Germinal center (tissue), 1 donor: ENCODE measurements at regions not wholly inside any gene's neighbourhood (a gene's known extent, or its start where the extent isn't known, plus 50 kb on each side); places are given as distances from the start of the nearest gene placed in this dataset.

Source experiments
- DNase-seq: peaks from one replicate; pipeline ENCODE4 v3.0.0; 2012; ENCODE audit warnings: mixed read lengths, low spot score

DNA sequence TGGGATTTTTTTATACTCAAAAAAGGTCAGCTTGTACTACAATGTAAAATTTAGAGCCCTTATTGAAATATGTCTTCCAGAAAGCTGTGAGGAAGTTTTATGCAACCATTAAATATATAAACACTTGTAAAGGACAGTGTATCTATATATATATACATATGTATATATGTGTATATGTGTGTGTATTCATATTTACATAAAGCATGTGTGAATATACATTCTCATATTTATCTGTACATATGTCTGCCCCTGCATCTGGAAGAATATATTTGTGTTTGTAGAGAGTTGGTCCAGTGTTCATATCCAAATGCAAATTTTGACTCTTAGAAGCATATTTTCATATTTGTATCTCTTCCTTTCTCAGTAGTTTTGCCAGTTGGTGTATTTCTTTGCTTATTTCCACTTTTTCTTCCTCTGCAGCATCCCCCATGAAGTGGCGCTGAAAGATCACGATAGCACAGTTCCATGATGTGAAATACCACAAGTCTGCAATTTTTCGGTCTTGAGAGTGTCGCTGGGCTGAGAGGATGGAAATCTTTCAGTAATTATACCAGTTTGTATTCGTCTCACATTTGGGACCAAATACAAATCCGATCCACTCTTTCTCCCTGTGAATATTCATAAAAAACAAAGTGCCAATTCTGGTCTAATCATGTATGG, 311.7 kb upstream of the DPH6 start:
- no peak for DNase-seq

DNA sequence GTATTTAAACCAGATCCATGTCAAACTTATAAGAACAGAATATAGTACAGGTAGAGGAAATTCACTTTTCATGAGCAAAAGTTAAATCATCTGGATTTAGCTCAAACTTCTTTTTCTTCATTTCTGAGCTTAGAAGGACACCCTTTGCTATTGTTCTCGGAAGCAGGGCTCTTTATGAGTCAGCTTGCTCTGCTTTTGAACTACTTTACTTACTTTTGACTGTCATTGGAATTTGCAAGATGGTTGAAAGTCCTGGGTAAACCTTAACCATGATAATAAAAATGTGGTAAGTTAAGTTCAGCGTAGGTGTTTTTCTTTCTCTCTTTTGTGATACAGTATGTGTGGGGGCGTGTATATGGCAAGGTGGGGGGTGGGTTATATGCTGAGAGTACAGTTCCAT, 312.7 kb upstream of the DPH6 start:
- DNase-seq: no peak

DNA sequence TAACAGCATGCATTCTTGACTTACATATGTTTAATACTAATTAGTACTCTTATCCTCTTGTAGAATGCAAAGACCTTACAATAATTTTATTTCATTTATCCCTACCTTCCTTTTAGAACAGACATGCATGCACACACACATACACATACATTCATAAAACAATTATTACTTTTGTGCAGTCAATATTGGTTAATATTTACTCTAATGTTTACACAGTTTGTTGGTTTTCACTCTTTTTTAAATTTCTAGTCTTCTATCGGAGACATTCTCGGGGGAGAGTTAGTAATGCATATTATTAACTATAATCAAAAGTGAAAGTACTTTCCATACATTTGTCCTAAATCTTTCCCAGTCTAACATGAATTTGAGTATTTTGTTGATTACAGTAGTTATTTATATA, 317.7 kb upstream of the DPH6 start:
- DNase-seq: no peak

DNA sequence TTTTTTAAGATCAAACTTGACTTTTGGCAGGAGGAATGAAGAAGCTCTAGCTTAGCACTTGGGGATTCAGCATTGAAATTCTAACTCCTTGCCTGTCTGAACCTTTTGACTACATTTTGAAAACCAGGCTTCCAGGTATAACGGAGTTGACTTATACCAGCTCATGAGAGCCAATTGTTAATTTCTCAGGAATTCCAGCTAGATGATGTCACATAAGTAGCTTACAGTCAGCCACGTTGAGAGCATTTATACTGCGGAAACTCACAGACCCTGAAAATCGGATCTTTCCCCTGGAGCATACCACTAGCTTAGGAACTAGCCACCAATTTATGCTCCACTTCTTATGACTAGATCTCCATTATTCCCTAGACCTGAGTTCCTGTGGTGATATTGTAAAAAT, 321.4 kb upstream of the DPH6 start:
- DNase-seq: no peak

DNA sequence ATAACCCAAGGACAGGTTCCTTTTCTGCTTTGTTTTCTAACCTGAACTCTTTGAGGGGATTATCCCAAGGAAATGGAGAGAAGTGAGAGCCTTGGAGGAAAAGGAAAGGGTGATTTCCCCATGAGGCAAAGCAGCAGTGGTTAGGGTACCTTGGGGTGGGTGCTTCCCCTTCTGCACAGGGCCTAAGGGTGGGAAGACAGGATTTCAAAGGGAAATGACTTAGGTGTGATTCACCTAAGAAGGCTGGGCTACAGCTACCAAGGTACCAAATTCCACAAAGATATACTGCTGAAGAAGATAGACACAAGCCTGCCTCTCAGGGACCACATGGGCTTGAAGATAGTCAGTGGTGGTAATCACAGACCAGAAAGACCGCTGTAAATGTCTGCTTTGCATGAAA, 325.3 kb upstream of the DPH6 start:
- no peak for DNase-seq

DNA sequence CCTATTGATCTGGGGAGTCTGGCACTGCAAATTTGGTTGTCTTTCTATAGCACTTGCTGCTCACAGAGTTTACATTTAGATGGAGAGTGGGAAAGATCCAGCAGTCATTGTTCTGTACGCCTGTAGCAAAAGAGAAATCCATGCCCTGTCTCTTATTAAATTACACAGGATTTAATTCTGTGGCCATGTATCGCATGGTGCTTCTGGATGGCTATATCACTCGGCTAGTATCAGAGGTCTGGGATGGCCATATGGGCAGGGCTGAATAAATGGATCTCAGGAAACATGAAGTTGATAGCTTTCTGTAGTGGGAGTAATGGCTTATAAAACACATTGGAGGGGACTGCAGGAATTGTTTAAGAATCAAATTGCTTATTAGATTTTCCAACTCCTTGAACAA, 325.8 kb upstream of the DPH6 start:
- DNase-seq: no peak

DNA sequence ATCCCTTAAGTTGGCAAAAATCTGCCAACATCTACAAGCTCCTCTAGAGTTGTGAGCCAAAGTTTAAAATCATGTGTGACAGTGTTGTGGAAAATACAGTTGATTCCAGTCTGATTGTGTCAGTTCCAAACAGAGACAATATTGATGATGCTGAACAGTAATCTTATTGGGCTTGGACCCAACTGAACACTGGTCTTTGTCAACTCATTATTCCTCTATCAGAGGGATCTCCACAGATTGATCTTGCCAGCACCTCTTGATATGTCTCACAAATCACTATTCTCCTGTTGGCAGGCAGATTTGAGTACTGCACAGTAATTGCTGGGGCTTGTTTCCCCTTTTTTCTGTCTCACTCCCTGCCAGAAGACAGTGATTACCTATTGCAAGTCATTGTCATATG, 326.6 kb upstream of the DPH6 start:
- DNase-seq: no peak

DNA sequence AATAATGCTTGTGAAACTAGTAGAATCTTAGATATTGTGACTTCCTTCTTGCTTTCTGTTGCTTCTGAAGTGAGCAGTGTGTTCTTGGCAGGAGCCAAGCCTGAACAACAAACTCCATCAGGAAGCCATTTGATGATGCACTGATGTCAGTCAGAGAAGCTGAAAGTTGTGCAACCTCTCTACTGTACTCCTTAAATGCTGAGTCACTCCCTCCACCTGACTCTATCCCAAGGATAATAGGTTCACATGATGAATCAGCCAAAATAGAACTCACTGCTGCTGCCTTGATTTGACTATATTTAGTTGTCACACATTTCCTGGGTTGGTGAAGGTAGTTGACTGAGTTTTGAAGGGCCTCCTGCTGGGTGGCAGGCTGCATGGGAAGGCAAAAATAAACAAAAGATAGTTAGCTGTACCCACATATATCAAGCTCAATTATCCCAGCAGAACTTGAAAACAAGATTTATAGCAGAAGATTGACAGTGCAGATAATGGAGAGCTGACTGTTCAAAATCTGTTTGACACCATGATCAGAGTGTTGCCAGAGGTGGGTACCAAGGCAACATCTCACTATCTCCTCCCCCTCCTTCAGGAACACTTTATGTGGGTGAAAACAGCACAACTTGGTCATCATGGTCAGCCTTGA, 328.4 kb upstream of the DPH6 start:
- DNase-seq: no peak

DNA sequence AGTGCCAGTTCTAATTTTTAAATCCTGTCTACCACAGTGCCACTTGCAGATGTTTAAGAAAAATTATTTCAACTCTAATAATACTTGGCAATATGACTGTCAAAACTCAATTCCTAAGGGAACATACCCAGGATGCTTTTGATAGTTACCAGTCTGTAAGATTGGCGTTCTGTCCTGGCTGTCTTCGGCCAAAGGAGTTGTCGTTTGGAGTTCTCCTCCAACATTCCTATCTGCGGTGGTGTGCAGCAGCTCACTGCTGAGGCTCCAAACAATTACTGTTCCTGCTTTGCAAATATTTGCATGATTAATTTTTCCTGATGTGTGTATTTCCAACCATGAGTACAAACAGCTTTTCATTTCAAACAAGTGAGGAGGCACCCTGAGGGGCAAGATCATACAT, 330.8 kb upstream of the DPH6 start:
- DNase-seq: no peak

DNA sequence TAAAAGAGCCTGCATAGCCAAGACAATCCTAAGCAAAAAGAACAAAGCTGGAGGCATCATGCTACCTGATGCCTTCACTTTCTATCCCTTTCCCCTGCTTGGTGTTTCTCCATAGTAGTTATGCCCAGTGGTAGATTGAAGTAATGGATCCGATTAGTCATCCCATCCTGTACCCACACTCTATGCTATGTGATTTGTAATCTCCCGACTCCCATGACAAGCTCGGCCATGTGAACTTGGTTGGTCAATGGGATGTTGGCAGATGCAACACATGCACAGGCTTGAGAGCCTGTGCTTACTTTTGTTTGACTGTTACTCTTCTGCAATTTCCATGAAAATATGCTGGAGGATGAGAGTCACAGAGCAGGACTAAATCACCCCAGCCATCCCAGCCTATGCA, 334.9 kb upstream of the DPH6 start:
- DNase-seq: no peak

DNA sequence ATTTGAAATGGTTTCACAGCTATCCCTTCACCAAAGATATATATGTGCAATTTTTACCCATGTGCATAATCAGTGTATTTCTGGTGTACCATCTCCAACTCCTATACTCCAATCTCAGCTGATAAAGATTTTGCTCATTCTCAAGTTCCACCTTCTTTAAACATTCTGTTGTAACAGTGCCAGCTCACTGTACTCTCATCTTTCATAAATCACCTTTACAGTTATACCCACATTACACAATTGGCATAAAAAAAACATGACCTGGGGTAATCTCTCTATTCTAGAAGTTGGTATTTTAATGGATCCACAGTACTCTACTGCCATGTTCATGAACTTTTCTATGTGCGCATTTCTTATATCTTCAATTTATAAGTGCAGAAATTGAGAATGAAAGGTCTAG, 339.9 kb upstream of the DPH6 start:
- DNase-seq: no peak

DNA sequence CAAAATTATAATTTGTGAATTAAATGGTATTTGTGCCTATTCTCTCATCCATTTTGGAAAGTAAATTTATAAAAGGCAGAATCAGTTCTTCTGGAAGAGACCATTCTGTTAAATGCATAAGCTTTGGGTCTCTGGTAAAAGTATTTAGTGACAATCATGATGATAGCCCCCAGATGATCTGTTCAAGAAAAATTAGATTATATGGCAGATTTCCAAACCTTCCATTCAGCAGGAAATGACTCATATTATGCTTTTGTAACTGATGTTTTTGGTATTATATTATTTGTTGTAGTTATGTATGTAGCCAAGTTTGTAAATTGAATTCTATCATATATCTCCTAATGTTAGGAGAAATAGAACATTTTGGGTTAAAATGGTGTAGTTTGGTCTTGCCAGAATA, 340.8 kb upstream of the DPH6 start:
- DNase-seq: no peak

DNA sequence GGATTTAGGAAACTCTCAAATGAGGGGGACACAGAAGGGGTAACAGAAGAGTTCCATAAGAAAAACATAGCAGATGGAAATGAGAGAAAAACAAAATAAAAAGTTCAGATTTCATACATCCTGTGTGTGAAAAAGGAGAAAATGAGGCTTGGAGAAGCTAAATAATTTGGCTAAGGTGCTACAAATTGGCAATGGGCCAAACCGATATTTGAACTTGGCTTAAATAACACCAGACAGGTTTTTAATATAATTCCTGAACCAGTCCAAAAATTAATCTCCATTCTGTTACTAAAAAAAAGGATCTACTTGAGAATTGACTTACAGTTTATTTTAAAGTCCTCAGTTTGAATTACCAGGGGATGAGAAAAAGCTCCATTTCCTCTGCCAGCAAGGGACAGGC, 342.9 kb upstream of the DPH6 start:
- DNase-seq: no peak

DNA sequence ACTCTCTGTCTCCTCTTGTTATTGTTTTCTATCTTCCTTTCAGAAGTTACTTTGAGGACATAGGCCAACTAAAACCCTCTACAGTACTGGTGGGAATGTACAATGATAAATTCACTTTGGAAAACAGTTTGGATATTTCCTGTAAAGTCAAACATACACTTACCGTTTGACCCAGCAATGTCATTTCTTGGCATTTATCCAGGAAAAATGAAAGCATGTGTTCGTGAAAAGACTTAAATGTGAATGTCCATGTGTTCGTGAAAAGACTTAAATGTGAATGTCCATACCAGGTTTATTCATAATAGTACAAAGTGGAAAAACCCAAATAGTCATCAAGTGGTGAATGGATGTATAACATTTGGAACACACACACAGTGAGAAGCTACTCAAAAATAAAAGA, 361.5 kb upstream of the DPH6 start:
- DNase-seq: no peak

DNA sequence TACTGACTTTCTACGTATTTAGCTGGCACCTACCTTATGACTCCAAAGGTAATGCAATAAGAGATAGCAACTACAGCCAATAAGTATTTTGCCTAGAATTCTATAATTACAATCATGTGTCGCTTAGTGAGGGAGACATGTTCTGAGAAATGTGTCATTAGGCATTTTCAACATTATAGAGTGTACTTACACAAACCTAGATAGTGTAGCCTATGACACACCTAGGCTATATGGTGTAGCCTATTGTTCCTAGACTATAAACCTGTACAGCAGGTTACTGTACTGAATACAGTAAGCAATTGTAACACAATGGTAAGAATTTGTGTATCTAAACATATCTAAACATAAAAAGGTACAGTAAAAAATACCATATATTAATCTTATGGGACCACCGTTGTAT, 363.4 kb upstream of the DPH6 start:
- DNase-seq: no peak

DNA sequence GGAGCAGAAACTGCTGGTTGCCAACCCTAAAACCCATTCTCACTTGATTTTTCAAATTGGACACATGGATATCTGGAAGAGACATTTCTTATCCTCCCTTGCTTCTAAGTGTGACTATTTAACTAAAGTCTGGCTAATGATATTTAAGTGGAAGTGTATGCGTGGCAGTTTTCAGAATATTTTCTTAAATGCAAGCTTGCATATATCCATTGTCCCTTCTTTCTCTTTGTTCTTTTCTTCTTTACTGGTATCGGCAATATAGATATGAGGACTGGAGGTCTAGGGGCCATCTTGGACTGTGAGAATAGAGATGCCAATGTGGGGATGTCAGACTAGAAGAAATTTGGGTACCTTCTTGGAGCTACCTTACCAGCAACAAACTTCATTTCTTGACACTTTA, 364.3 kb upstream of the DPH6 start:
- no peak for DNase-seq

DNA sequence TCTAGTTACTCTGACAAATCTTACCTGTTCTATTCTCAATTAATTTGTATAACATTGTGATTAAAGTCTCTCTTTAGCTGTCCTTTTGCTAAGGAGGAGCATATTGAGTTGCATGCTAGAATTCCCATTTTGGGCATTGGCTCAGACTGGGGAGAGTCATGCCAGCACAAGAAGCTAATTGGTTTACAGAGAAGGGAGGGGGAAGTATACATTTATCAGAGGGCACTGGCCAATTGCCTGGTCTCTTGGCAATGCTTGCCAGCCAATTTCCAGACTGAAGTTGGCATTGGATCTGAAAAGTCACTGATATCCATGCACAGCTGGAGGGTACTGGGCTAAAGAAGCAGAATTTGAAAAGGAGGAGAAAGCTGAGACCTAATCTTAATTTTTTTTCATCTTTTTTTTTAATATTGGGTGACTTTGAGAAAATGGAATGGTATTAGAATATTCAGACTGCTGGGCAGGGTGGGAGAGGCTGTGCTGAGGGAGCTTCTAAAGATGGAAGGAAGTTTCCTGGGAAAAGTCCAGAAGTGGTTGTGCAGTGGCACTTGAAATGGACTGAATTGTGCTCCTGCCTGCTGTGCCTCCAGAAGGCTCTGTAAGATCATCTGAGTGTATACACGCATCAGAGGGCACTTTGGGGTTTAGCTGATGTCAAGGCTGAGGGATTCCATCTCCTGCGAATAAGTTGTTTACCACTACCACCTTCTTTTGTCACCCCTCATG, 365.2 kb upstream of the DPH6 start:
- no peak for DNase-seq

DNA sequence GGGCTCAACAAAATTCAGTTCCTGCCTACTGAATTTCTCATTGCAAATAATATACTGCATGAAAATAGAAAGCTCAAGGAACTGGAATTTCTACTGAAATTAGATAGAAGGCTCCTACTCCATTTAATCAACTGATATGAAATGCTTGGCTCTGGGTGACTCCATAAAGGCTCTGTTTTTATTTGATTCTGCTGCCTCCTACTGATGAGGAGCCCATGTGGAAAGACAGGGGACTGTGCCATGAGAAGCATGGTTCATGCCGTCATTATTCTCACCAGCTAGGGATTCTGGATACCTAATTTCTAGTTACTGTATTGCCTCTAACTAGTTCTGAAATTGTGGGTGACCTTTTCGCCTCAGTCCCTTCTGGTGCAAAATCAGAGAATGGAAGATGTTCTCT, 366.2 kb upstream of the DPH6 start:
- DNase-seq: no peak

DNA sequence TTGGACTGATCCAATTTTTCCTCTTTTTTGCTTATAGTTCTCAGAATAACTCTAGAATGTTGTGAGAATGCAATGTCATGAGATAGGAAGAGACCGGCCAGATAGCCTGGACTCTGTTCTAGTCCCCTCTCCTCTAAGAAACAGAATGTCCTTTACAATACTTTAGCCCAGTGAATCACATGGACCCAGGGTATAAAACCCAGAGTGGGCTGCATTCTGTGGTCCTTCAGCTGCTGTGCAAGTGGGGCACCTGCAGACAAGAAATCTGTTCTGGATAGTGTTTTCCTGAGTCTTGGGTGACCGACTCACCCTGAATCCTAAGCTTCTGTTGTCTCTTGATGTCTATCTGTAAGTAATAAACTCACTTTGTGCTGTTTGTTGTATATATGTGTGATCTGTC, 368.6 kb upstream of the DPH6 start:
- no peak for DNase-seq

DNA sequence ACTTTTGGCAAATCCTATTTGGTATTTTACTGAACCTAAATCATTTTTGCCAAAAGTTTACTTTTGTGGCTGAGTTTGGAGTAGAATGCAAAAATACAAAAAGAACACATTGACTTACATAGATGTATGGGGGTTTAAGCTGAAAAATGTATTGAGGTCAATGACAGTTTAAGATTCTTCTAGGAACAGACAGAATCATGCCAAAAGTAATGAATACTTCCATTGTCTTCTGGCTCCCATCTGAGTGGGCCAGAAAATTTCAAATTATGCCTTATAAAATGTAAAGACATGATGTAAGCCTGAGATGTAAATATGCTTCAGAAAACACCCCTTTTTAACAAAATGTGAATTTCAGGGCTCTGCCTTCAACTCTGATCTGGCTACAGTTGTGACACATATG, 375.1 kb upstream of the DPH6 start:
- DNase-seq: no peak

DNA sequence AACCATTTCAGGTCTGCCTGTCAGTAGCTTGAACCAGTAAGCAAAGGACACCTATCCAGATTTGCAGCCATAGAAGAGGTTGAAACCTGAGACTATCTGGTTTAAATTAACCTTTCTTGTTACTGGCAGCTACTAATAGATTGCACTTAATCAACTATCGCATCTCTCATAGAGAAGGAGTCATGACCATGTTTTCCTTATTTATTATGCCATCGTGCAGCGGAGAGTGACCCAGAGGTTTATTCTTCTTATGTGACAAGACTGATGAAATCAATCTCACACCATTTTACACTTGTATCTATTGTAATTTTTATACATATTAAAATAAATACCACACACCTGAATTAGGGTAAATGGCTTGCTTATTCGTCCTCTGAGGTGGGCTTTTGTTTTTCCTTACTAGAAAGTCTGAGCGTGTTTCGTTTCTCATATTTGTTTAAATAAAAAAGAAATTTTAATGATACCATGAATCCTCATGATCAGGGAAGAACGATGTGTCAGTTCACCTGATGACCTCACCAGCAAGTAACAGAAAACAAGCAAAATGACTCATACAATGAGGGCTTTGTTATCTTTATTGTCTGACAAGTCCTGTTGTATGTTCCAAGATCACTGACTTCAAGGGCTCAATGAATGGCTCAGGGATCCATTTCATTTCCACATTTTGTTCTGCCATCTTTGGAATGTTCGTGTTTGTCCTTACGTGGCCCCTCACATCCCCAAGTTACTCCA, 379.5 kb upstream of the DPH6 start:
- no peak for DNase-seq

DNA sequence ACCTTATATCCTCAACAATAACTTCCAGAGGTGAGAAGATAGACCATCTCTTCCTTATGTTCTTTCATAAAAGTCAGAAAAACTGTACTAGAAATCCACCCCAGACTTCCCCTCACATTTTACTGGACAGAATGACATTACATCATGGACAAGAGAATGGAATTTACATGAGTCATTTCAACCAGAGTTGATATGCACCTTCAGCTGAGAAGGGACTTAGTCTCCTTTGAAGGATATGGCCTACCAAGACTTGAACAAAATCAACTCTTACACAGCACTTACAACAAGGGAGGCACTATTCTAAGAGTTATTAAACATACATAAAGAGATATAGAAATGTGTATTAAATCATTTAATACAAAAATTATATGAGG, 380.0 kb upstream of the DPH6 start:
- DNase-seq: no peak

DNA sequence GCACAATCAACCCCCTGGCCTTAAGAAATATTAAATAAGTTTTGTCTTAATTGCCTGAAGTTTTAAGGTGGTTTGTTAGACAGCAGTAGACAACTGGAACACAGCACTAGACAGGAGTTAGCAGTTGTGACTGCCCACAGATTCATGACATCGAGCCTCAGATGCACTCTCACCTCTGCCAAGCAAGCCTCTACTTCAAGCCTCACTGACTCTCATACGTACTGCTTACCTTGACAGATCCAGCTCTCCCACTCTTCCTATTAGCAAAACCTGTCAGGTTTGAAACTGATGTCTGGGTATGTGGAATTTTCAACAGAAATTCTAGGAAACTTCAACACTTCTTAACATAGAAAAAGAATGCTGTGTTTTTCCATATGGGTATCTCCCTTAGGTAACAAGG, 382.9 kb upstream of the DPH6 start:
- no peak for DNase-seq
